NCI-H345 treated with DMSO at 0.1 percent for 48 hours (cell line): ENCODE measurements at regions not wholly inside any gene's neighbourhood (a gene's known extent, or its start where the extent isn't known, plus 50 kb on each side); places are given as distances from the start of the nearest gene placed in this dataset.

ENCODE experiments used
- DNase-seq: peaks from one replicate; lab custom pipeline; 2025; ENCODE audit not compliant: unreplicated experiment; lab: John Stamatoyannopoulos, UW

- DNase-seq, result no peak
Measured at GRCh38 chr20:41811456-41811855, 193.3 kb upstream of the CHD6 start.

GRCh38 chr20:41800040-41800439 lies 181.9 kb upstream of the CHD6 start:
- no peak for DNase-seq

GRCh38 chr20:41798930-41799502 lies 180.8 kb upstream of the CHD6 start:
- no peak for DNase-seq

- no peak for DNase-seq
Measured at GRCh38 chr20:41786158-41786557, 168.0 kb upstream of the CHD6 start.

GRCh38 chr20:41784209-41784958 lies 166.2 kb upstream of the CHD6 start:
- no peak for DNase-seq

- DNase-seq, result no peak
Measured at GRCh38 chr20:41783423-41784208, 165.4 kb upstream of the CHD6 start.

GRCh38 chr20:41782730-41783406 lies 164.7 kb upstream of the CHD6 start:
- no peak for DNase-seq

GRCh38 chr20:41782255-41782654 lies 164.1 kb upstream of the CHD6 start:
- DNase-seq, result no peak

- no peak for DNase-seq
Measured at GRCh38 chr20:41776421-41776820, 158.2 kb upstream of the CHD6 start.

GRCh38 chr20:41774291-41774690 lies 156.1 kb upstream of the CHD6 start:
- no peak for DNase-seq

- no peak for DNase-seq
Measured at GRCh38 chr20:41770965-41771364, 152.8 kb upstream of the CHD6 start.

GRCh38 chr20:41770427-41770826 lies 152.2 kb upstream of the CHD6 start:
- DNase-seq, result no peak

- DNase-seq, result peak; percentile 83
Measured at GRCh38 chr20:41769592-41770018, 151.4 kb upstream of the CHD6 start.

- no peak for DNase-seq
Measured at GRCh38 chr20:41750137-41750536, 132.0 kb upstream of the CHD6 start.

- no peak for DNase-seq
Measured at GRCh38 chr20:41748756-41749582, 130.8 kb upstream of the CHD6 start.

GRCh38 chr20:41748051-41748450 lies 129.9 kb upstream of the CHD6 start:
- no peak for DNase-seq

- no peak for DNase-seq
Measured at GRCh38 chr20:41747226-41747625, 129.0 kb upstream of the CHD6 start.

GRCh38 chr20:41746635-41747034 lies 128.5 kb upstream of the CHD6 start:
- DNase-seq, result no peak

GRCh38 chr20:41738604-41739206 lies 120.5 kb upstream of the CHD6 start:
- peak; percentile 66 for DNase-seq

- no peak for DNase-seq
Measured at GRCh38 chr20:41735949-41736348, 117.8 kb upstream of the CHD6 start.
